CD4-positive, CD25-positive, alpha-beta regulatory T cell (primary cell): ENCODE measurements at regions not wholly inside any gene's neighbourhood (a gene's known extent, or its start where the extent isn't known, plus 50 kb on each side); places are given as distances from the start of the nearest gene placed in this dataset.
"Not testable (repeated sequence)": the region's sequence is repeated elsewhere in the genome, so short reads cannot be mapped to it uniquely, and the experiment has no call there.

Source experiments
- ATAC-seq, 2 donors: fragments of 150-1000 bp; cut with Tn5 transposase; one replicate each; pipeline ENCODE4 v1.10.0; 2021; ENCODE audit warnings: low read depth in 2 of 2, moderate number of reproducible peaks in 2 of 2, moderate library complexity in 1 of 2
- DNase-seq, 3 donors: peaks; one replicate each; pipeline versions ENCODE4 v3.0.0 to v3.0.0-alpha.2; 2012 to 2022; ENCODE audit warnings: mixed read lengths in 1 of 3
- H3K27ac ChIP-seq: one replicate; pipeline ENCODE4 v1.7.0; 2013; ENCODE audit warnings: mild to moderate bottlenecking, low read length; ENCODE audit not compliant: insufficient read depth, poor library complexity, severe bottlenecking
- H3K27me3 ChIP-seq: one replicate; pipeline ENCODE4 v1.7.0; 2013; ENCODE audit warnings: low read length; ENCODE audit not compliant: control insufficient read depth, insufficient read depth
- H3K36me3 ChIP-seq: one replicate; pipeline ENCODE4 v1.7.0; 2013; ENCODE audit warnings: mild to moderate bottlenecking, low read length, moderate library complexity; ENCODE audit not compliant: control insufficient read depth, insufficient read depth
- H3K4me1 ChIP-seq: 2 replicates; pipeline ENCODE4 v1.7.0; 2013; ENCODE audit warnings: mild to moderate bottlenecking, low read length; ENCODE audit not compliant: insufficient read depth, control insufficient read depth, poor library complexity, severe bottlenecking
- H3K4me3 ChIP-seq: one replicate; pipeline ENCODE4 v1.7.0; 2013; ENCODE audit warnings: low read depth, mild to moderate bottlenecking, low read length, moderate library complexity
- H3K9me3 ChIP-seq, 2 experiments: 1 replicate in 1 of 2; 2 replicates in 1 of 2; pipeline ENCODE4 v1.7.0; 2013; ENCODE audit warnings: low read length in 2 of 2, mild to moderate bottlenecking in 1 of 2, moderate library complexity in 1 of 2; ENCODE audit not compliant: control insufficient read depth in 2 of 2
- H3K27ac Mint-ChIP-seq, 3 donors: one replicate each; pipeline ENCODE4 v1.8.0; 2020 to 2022; ENCODE audit warnings: mild to moderate bottlenecking in 3 of 3, mixed read lengths in 3 of 3, moderate library complexity in 2 of 3
- H3K27me3 Mint-ChIP-seq: one replicate; pipeline ENCODE4 v1.8.0; 2022; ENCODE audit warnings: mild to moderate bottlenecking, mixed read lengths
- H3K36me3 Mint-ChIP-seq: one replicate; pipeline ENCODE4 v1.8.0; 2020; ENCODE audit warnings: mixed read lengths
- H3K4me1 Mint-ChIP-seq, 4 donors: one replicate each; pipeline ENCODE4 v1.8.0; 2020 to 2022; ENCODE audit warnings: mixed read lengths in 4 of 4, mild to moderate bottlenecking in 1 of 4
- H3K4me3 Mint-ChIP-seq, 4 donors: one replicate each; pipeline ENCODE4 v1.8.0; 2020 to 2022; ENCODE audit warnings: mild to moderate bottlenecking in 4 of 4, mixed read lengths in 4 of 4, moderate library complexity in 3 of 4
- H3K9me3 Mint-ChIP-seq, 7 donors: one replicate each; pipeline ENCODE4 v1.8.0; 2020 to 2022; ENCODE audit warnings: mixed read lengths in 7 of 7, mild to moderate bottlenecking in 3 of 7, moderate library complexity in 2 of 7

DNA sequence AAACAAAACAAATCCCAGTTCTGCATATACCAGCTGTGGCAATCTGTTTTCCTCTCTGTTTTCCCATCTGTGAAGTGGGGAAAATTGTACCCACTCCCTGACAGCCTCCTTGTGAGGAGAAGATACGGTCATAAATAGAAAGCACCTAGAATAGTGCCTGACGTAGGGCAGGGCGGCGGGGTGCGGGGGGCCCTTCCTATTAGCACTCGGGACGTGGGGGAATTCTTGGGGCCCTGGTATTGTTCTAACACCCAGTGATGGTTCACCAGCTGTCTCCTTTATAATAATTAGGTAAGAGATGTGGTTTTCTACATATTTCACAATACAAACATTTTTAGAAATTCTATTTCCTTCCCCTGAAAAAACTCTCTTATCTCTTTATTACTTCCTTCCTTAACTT is 93.4 kb downstream of the NSUN5 start:
- not testable (repeated sequence) for H3K4me3 ChIP-seq, H3K36me3 Mint-ChIP-seq, H3K27me3 ChIP-seq, H3K4me1 Mint-ChIP-seq, ATAC-seq, H3K27ac Mint-ChIP-seq, H3K9me3 ChIP-seq, H3K4me3 Mint-ChIP-seq, DNase-seq, H3K36me3 ChIP-seq, H3K27me3 Mint-ChIP-seq, H3K4me1 ChIP-seq, H3K9me3 Mint-ChIP-seq, H3K27ac ChIP-seq

DNA sequence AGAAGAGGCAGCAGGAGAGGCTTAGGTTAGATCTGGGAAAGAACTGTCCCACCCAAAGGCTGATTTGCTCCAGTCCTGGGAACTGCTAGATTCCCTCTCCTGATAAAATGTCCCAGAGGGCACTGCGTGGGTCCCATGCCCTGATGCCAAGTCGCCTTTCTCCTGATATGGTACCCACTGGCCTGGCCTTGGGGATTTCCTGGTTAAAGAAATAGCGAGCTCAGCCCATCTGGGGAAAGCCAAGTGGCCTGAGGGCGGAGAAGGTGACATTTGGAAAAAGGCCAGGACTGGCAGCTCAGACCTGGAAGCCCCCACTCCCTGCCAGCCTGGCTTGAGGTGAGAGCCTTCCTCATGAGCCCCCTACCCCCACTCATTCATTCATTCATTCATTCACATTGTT is 94.2 kb downstream of the NSUN5 start:
- not testable (repeated sequence) for H3K4me1 ChIP-seq, H3K4me3 ChIP-seq, H3K36me3 ChIP-seq, H3K4me3 Mint-ChIP-seq, H3K27ac ChIP-seq, H3K9me3 Mint-ChIP-seq, H3K27me3 Mint-ChIP-seq, H3K36me3 Mint-ChIP-seq, ATAC-seq, H3K27me3 ChIP-seq, H3K9me3 ChIP-seq, H3K4me1 Mint-ChIP-seq, H3K27ac Mint-ChIP-seq, DNase-seq

DNA sequence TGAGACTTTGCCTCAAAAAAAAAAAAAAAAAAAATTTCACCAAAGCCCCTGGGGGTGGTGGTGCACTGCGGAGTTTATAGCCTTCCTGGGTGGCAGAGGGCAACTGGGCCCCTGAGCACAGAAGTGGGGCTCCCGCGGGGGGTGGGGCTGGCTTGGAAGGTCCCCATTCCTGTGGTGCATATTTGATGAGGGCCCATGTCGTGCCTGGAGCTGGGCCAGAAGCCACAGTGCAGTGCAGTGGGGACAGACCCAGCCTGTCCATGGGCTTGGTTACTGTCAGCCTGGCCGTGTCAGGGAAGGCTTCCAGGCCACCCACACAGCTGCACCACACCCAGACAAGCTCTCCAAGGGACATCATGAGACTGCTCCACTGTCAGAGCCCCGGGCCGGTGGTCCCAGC is 95.5 kb downstream of the NSUN5 start:
- H3K4me3 ChIP-seq, H3K4me1 ChIP-seq, DNase-seq, ATAC-seq, H3K9me3 Mint-ChIP-seq, H3K27ac ChIP-seq, H3K9me3 ChIP-seq, H3K4me1 Mint-ChIP-seq, H3K4me3 Mint-ChIP-seq, H3K36me3 Mint-ChIP-seq, H3K27me3 ChIP-seq, H3K36me3 ChIP-seq, H3K27me3 Mint-ChIP-seq, H3K27ac Mint-ChIP-seq: not testable (repeated sequence)

DNA sequence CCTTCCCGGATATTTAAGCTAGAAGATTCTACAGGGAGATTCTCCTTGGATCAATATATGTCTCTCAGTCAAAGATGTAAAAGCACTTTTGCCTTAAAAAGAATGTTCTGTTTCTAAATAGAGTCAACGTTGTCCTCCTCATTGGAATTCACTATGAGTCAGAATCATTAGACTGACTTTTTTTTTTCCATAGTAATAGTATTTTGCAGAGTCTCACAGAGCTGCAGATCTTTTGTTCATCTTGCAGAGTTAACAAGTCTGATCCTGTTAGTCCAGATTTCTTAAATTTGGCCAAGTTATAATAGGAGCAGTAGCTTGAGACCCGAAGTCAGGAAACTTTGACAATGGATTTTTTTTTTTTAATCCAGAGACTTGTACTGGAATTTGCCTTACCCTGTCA is 103.0 kb downstream of the NSUN5 start:
- not testable (repeated sequence) for H3K27me3 ChIP-seq, H3K27ac Mint-ChIP-seq, H3K9me3 Mint-ChIP-seq, H3K36me3 Mint-ChIP-seq, H3K27ac ChIP-seq, H3K36me3 ChIP-seq, H3K27me3 Mint-ChIP-seq, H3K4me3 Mint-ChIP-seq, DNase-seq, H3K4me3 ChIP-seq, H3K4me1 Mint-ChIP-seq, H3K4me1 ChIP-seq, ATAC-seq, H3K9me3 ChIP-seq

DNA sequence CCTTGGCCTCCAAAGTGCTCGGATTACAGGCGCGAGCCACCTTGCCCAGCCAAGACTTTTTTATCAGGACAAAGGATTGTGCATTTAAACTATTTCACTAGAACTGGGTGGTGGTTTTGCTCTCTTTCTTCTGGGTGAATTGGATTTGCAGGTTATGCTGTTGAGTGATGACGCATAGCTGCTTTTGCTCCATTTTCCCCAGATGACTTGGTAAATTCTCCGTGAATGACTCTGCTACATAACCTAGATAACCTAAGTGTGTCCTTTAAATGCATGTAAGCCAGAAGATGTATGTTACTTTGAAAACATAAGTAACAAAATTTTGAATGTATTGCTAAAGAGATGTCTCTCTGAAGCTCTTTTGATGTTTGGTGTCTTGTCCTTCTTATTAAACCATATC is 103.7 kb downstream of the NSUN5 start:
- not testable (repeated sequence) for H3K9me3 Mint-ChIP-seq, H3K9me3 ChIP-seq, DNase-seq, H3K27me3 Mint-ChIP-seq, H3K4me3 ChIP-seq, H3K27ac ChIP-seq, H3K36me3 Mint-ChIP-seq, H3K27me3 ChIP-seq, H3K4me1 Mint-ChIP-seq, H3K36me3 ChIP-seq, ATAC-seq, H3K4me3 Mint-ChIP-seq, H3K4me1 ChIP-seq
- peak overlapping the region in 1 of 3 donors; percentile 6 for H3K27ac Mint-ChIP-seq

DNA sequence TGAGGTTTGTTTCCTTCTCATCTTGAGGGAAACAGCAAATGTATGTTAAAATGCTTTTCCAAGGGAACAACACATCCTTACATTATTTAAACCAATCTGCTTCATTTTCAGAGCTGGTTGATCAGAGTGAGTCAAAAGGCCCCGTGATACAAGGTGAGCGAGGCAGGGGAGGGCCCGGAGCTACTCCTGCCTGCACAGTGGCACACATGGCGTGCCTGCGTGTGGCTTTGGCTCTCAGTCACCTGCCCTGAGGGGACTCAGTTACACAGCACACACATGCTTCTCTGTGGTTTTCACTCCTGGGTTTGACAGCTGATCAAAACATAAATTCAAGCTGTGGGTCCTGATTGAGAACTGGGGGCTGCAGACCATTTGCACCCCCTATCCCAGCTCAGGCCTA is 105.3 kb downstream of the NSUN5 start:
- not testable (repeated sequence) for H3K27me3 Mint-ChIP-seq, H3K4me3 Mint-ChIP-seq, H3K4me1 ChIP-seq, H3K27ac Mint-ChIP-seq, H3K27me3 ChIP-seq, DNase-seq, ATAC-seq, H3K4me1 Mint-ChIP-seq, H3K9me3 Mint-ChIP-seq, H3K36me3 Mint-ChIP-seq, H3K9me3 ChIP-seq, H3K36me3 ChIP-seq, H3K27ac ChIP-seq, H3K4me3 ChIP-seq

DNA sequence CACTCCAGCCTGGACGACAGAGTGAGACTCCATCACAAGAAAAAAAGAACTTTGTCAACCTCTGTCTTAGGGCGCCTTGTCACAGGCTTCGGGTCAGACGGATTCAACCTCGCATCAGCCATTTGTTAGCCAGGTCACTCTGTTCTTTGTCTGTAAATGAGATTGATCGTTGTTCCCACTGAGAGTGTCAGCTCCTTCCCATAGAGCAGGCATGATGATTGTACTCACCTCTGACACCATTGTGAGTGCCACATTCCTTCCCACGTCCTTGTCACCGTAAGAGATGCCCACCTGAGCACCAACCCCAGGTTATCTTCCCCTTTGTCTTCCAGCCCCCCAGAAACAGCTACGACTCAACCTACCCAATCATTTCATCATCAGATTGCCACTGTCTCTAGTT is 107.4 kb downstream of the NSUN5 start:
- not testable (repeated sequence) for H3K27me3 ChIP-seq, ATAC-seq, H3K4me3 ChIP-seq, H3K4me1 Mint-ChIP-seq, H3K27ac ChIP-seq, H3K9me3 ChIP-seq, H3K36me3 Mint-ChIP-seq, H3K4me3 Mint-ChIP-seq, H3K27me3 Mint-ChIP-seq, H3K9me3 Mint-ChIP-seq, H3K36me3 ChIP-seq, H3K4me1 ChIP-seq, H3K27ac Mint-ChIP-seq, DNase-seq

DNA sequence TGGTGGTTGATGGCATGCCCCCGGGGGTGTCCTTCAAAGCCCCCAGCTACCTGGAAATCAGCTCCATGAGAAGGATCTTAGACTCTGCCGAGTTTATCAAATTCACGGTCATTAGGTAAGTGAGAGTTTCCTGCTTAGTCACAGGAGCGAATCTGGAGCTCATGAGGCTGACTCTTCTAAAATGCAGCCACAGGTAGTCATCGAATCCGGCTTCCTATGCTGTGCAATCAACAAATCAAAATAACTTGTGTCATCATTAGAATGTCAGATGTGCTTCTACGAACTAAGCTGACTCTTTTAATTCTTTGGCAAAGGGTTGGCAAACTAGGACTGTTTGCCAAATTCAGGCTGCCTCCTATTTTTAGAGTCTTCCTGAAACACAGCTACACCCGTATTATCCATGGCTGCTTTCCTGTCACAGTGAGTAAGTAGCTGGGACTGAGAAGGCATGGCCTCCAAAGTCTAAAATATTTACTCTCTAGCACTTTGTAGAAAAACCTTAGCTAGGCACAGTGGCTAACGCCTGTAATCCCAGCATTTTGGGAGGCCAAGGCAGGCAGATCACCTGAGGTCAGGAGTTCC is 108.0 kb downstream of the NSUN5 start:
- H3K4me1 ChIP-seq, H3K4me1 Mint-ChIP-seq, H3K27me3 ChIP-seq, ATAC-seq, H3K36me3 Mint-ChIP-seq, H3K9me3 Mint-ChIP-seq, H3K27me3 Mint-ChIP-seq, DNase-seq, H3K27ac Mint-ChIP-seq, H3K27ac ChIP-seq, H3K9me3 ChIP-seq, H3K4me3 Mint-ChIP-seq, H3K4me3 ChIP-seq, H3K36me3 ChIP-seq: not testable (repeated sequence)
